Body of pancreas (tissue), 4 donors: ENCODE measurements at regions not wholly inside any gene's neighbourhood (a gene's known extent, or its start where the extent isn't known, plus 50 kb on each side); places are given as distances from the start of the nearest gene placed in this dataset.

Experiments used
- POLR2A ChIP-seq, 3 donors: fragments of 450-650 bp; IDR thresholded peaks; one replicate each; pipeline ENCODE4 v1.6.1; 2016; ENCODE audit warnings: antibody characterized with exemption in 3 of 3, mild to moderate bottlenecking in 2 of 3
- TF ChIP-seq, protein P1 (sequence below), 7 experiments: fragments of 450-650 bp in 4 of 7; fragments of 200-600 bp in 3 of 7; sonication (generic) in 3 of 7; IDR thresholded peaks; one replicate each; pipeline ENCODE4 v1.5.1; 2016 to 2019; ENCODE audit warnings: antibody characterized with exemption in 7 of 7

DNA sequence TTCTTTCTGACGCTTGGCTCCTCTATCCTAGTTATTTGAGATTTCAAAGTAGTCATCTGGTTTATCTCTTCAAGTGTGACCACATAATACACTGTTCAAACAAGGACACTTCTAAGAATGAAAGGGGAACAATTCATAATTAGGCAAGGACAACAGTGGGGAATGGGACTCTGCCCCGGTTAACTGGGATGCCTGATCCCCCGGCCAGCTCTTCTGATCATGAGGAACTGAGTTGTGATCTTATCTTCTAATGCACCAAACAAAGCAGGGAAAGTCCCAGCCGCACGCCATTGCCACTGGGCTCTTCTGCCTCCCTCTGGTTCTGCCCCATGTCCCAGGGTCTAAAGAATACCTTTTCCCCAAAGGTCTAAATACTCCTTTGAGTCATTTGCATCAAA lies 158.2 kb upstream of the IRF2BP2 start:
- TF ChIP-seq, protein P1, sequence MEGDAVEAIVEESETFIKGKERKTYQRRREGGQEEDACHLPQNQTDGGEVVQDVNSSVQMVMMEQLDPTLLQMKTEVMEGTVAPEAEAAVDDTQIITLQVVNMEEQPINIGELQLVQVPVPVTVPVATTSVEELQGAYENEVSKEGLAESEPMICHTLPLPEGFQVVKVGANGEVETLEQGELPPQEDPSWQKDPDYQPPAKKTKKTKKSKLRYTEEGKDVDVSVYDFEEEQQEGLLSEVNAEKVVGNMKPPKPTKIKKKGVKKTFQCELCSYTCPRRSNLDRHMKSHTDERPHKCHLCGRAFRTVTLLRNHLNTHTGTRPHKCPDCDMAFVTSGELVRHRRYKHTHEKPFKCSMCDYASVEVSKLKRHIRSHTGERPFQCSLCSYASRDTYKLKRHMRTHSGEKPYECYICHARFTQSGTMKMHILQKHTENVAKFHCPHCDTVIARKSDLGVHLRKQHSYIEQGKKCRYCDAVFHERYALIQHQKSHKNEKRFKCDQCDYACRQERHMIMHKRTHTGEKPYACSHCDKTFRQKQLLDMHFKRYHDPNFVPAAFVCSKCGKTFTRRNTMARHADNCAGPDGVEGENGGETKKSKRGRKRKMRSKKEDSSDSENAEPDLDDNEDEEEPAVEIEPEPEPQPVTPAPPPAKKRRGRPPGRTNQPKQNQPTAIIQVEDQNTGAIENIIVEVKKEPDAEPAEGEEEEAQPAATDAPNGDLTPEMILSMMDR (IDR thresholded peaks at IDR 0.05) = no peak
- no peak for TF ChIP-seq POLR2A (IDR thresholded peaks at IDR 0.05)
